Right ventricle myocardium inferior (tissue), 1 donor: ENCODE measurements at regions not wholly inside any gene's neighbourhood (a gene's known extent, or its start where the extent isn't known, plus 50 kb on each side); places are given as distances from the start of the nearest gene placed in this dataset.
"Not testable (repeated sequence)": the region's sequence is repeated elsewhere in the genome, so short reads cannot be mapped to it uniquely, and the experiment has no call there.

ENCODE experiments used
- ATAC-seq: fragments of 200-7000 bp; cut with Tn5 transposase; one replicate; pipeline ENCODE4 v1.9.1; 2020; ENCODE audit warnings: mild to moderate bottlenecking, moderate library complexity
- DNase-seq: peaks from one replicate; pipeline ENCODE4 v3.0.0; 2021; ENCODE audit errors: missing footprints
- intact Hi-C: fragments of 100-400 bp; cut with DNase I; formaldehyde crosslinking; loops from one replicate; pipeline ENCODE4 v1.11.0; 2022
- donor health status: DM: no; HTN: yes; CAD: no; lungs with severe emphysema.

DNA sequence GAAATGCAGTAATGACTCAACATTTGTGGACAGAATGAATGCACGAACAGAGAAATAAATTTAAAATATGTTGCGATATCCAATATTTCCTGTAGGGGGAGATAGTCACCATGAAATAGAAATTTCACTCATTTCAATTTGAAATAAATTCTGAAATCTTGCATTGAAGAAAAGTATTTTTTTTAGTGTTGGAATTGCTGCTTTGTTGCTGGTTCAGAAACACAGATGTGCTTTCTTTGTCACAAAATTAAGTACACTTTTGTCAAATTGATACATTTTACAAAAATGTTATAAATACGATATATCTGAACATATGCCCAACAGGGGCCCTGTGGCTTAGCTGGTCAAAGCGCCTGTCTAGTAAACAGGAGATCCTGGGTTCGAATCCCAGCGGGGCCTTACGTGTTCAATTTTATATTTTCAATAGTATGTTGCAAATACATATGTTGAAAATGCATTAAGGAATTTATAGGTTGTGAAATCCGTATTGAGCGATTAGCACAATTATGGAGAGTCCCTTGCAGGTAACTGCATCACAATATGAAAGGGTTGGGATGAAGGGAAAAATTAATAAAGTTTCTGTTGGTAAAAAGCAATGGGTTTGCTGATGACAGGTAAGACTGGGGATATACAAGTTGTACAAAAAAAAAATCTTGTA lies 85.4 kb upstream of the PRSS16 start:
- no peak for DNase-seq
- intact Hi-C loops, result loop anchor here (5.0 kb wide), 1 partner anchor 40 kb away; no protein-coding TSS in a partner anchor
- ATAC-seq, result no peak

DNA sequence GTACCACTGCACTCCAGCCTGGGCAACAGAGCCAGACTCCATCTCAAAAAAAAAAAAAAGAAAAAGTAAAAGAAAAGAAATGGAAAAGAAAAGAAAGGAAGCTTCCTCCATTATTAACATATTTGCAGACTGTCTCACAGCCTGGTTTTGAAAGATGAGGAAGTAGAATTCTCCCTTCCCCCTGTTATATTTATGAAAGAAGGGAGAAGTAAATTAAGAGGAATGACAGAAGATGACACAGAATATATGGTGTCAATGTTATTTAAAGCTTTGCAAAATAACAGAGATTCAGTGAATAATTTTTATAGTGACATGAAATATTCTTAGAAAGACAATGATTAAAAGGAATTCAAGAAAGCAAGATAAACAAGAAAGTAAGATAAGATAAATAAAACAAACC lies 83.7 kb upstream of the PRSS16 start:
- intact Hi-C loops, result loop anchor here (5.0 kb wide), 1 partner anchor 42 kb away; no protein-coding TSS in a partner anchor
- DNase-seq, result no peak
- no peak for ATAC-seq

DNA sequence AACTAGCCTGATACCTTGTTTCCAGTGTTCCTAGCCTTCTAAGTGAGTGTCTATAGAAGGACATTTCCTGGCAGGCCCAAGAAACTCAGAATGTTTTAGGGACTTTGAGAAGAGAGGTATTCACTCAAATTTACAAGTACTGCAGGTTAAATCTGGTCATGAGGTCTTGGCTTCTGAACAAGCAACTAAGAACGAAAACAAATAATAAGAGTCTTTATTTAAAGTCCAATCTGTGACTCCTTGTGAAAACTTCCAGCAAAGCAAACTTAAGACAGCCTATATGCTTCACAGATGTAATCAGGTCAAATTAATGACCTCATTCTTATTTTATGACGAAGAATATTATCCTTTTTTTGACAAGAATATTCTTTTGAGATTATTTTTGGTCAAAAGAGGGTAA lies 79.4 kb upstream of the PRSS16 start:
- intact Hi-C loops, result no loop called here
- no peak for ATAC-seq
- no peak for DNase-seq

DNA sequence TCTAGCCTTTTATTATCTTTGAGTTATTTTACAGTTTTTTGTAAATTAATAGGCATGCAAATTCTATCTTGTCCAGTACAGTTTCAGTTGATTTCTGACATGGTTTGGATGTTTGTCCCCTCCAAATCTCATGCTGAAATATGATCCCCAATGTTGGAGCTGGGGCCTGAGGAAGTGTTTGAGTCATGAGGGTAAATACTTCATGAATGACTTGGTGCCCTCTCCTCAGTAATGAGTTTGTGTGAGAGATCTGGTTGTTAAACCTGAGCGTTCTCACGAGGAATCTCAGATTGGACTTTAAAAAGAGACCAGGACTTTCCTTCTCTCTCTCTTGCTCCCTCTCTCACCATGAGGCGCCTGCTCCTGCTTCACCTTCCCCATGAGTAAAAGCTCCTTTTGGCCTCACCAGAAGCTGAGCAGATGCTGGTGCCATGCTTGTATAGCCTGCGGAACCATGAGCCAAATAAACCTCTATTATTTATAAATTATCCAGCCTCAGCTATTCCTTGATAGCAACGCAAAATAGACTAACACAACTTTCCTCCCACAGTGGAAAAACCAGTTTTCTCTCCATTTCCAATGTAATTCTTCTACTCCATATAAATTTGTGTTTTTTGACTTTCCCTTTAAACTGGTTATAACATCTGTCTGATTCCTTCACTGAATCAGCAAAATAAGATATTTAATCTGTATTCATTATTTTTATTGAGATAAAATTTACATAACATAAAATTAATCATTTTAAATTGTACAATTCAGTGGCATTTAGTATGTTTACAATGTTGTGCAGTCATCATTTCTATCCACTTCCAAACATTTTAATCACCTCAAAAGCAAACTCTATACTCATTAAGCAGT lies 78.7 kb upstream of the PRSS16 start:
- DNase-seq, result no peak
- ATAC-seq, result no peak
- intact Hi-C loops, result no loop called here

DNA sequence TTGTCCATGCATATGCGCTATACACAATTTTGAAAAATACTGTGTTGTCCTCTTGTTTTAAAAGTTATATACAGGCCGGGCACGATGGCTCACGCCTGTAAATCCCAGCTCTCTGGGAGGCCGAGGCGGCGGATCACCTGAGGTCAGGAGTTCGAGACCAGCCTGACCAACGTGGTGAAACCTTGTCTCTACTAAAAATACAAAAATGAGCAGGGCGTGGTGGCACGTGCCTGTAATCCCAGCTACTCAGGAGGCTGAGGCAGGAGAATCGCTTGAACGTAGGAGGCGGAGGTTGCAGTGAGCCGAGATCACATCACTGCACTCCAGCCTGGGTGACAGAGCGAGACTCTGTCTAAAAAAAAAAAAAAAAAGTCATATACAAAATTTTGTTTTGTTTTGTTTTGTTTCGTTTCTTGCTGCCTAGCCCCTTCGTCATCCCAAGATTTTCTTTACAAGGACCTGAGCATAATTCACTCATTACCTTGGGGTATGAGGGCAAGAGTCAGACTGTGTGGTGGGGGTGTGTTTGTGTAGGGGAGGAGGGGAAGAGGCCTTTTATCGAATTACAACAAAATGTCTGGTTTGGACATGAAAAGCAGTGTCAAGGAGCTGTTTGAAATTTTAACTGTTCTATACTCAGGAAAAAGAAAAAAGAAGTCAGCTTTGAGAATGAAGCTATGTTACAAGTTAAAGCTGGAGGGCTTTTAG lies 74.8 kb upstream of the PRSS16 start:
- not testable (repeated sequence) for ATAC-seq
- intact Hi-C loops, result loop anchor here (10.0 kb wide), 2 partner anchors 302 to 332 kb away; partner anchors contain the start of gene ZNF184

DNA sequence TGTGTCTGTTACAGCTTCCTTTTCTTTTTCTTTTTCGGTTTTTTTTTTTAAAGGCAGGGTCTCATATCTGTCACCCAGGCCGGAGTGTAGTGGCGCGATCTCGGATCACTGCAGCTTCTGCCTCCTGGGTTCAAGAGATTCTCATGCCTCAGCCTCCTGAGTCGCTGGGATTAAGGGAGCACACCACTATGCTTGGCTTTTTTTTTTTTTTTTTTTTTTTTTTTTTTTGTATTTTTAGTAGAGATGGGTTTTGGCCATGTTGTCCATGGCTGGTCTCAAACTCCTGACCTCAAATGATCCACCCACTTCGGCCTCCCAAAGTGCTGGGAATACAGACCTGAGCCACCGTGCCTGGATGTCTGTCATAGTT lies 74.3 kb upstream of the PRSS16 start:
- intact Hi-C loops, result loop anchor here (10.0 kb wide), 2 partner anchors 302 to 332 kb away; partner anchors contain the start of gene ZNF184
- not testable (repeated sequence) for ATAC-seq, DNase-seq

More for the DNA sequence above, 74.8 kb upstream of the PRSS16 start:
- DNase-seq, result not testable (repeated sequence)

DNA sequence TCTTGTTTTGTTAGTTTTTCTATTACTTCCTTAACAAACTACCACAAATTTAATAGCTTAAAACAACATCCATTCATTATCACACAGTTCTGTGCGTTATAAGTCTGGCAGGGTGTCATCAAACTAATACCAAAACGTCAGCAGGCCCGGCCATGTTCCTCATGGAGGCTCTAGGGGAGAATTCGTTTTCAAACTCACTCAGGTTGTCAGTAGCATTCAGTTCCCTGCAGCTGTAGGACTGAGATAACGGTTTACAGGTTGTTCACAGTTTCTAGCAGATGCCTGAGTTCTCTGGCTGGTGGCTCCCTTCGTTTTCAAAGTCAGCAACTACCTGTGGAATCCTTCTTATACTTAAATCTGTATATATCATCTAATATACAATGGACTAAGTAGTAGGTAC lies 72.5 kb upstream of the PRSS16 start:
- ATAC-seq (no peak), DNase-seq (no peak)
- intact Hi-C loops, result loop anchor here (5.0 to 10.0 kb wide), 4 partner anchors 300 to 727 kb away; partner anchors contain the start of gene ZNF184

DNA sequence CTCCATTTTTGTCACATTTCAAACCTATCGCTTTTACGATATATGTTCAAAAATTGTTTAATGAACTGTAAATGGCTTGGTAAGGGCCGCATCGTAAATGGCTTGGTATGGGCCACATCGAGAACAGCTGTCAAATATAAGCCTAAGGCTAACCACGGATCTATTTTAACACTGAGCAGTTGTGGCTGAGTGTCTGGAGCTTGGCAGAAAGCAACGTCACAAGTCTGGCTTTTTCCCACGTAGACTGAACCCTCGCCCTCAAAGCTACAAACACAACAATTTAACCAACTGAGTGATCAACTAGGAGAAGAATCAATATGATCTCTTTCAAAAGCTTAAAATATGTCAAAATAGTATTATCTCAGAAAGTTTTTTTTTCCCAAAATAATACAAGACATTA lies 71.4 kb upstream of the PRSS16 start:
- intact Hi-C loops, result loop anchor here (5.0 to 10.0 kb wide), 4 partner anchors 299 to 726 kb away; partner anchors contain the start of gene ZNF184
- DNase-seq (no peak), ATAC-seq (no peak)

DNA sequence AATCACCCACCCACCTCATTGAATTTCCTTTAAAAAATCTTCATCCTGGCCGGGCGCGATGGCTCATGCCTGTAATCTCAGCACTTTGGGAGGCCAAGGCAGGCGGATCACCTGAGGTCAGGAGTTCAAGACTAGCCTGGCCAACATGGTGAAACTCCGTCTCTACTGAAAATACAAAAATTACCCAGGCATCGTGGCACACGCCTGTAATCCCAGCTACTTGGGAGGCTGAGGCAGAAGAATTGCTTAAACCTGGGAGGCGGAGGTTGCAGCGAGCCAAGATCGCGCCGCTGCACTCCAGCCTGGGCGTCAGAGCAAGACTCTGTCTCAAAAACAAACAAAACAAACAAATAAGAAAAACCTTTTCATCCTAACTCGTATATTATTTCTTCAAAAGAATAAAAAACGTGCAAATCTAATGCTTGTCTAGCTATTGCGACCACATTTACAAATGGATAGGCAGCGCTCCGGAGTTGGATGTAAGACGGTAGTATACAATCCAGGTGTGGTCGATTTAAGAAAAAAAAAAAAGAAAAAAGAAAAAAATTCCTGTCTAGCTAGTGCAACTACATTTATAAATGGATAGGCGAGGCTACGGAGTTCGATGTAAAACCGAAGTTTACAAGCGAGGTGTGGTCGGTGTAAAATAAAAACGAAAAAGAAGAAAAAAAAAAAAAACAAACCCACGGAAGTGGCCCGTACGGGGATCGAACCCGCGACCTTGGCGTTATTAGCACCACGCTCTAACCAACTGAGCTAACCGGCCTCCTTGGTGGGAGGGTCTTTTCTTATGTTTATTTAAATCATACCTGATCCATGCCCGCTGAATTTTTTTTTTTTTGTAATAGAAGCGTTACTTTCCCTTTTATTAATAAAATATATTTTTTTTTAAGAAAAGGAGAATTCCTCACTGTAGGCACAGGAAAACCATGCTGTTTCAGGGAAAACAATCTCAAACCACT lies 70.7 kb upstream of the PRSS16 start:
- DNase-seq, result peak; percentile 70
- peak; percentile 88 for ATAC-seq
- intact Hi-C loops, result loop anchor here (5.0 to 10.0 kb wide), 4 partner anchors 298 to 725 kb away; partner anchors contain the start of gene ZNF184

DNA sequence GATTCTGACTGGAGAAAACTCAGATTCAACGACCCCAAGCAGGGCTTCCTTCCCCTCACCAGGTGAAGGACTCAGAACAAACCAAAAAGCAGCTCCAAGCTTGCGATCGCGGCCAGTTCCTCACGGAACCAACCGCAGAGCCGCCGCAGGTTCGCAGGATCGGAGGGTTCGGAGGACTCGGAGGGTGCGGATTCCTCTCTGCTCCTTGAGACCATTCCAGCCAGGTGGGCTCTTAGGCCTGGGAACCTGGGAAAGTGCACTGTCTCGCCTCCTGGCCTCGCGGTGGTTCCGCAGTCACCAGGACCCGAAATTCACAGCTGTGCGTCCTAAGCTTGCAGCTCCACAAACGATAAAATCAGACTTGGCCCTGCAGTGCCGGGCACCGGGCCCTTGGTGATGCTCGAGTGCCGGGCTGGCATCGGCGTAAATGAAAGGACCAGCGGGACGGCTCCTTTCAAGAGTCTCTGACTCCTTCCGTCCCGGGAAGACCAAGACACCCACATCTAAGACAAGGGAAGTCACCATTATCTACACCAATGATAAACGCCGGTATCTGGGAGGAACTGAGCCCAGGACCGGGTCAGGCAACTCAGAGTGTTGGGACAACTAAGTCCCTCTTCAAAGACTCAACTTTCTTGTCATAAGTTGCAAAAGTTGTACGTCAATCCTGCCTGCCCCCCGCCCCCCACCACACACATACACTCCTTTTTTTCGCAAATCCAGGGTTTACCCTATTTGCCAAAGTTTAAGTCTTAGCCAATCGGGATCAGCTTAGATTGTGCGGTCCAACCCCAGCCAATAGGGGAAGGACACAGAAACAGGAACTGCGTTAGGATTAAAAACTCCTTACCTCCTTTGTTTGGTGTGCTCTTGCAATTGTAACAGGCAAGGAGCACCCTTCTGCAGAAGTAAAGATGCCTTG lies 69.8 kb upstream of the PRSS16 start:
- peak; percentile 81 for ATAC-seq
- DNase-seq, result peak; percentile 87
- intact Hi-C loops, result loop anchor here (5.0 to 10.0 kb wide), 4 partner anchors 297 to 725 kb away; partner anchors contain the start of gene ZNF184

DNA sequence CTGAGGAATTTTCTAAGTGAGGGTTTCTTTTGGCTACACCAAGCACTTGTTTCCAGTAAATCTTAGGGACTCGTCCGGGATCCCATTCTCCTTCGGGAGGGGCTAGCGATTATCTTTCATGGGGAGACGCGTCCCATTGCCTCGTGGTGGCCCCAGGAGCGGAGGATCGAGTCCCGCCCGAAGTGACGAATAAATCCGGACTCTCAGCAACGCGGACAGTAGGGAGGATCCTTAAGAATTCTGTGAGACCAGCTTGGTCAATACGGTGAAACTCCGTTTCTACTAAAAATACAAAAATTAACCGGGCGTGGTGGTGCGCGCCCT lies 69.1 kb upstream of the PRSS16 start:
- intact Hi-C loops, result loop anchor here (5.0 to 10.0 kb wide), 4 partner anchors 296 to 724 kb away; partner anchors contain the start of gene ZNF184
- ATAC-seq, result no peak
- no peak for DNase-seq

DNA sequence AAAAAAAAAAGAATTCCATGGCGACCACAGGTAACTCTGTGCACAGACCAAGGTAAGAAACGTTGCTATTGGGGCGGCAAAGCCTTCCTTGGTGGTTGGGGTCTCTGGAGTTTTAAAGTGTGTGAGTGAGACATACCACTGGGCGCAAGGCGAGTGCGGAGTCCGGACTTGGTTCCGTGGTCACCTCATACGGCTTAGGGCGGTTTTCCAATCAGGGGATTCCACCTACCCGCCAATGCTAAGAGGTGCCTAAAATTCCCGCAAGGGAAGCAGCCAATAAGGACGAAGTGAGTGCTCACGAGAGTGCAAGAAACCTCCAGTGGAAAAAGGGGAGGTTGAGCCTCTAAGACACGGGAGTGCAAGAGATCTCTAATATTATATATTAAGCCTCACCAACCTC lies 68.6 kb upstream of the PRSS16 start:
- intact Hi-C loops, result loop anchor here (5.0 to 10.0 kb wide), 4 partner anchors 296 to 723 kb away; partner anchors contain the start of gene ZNF184
- ATAC-seq, result no peak

DNA sequence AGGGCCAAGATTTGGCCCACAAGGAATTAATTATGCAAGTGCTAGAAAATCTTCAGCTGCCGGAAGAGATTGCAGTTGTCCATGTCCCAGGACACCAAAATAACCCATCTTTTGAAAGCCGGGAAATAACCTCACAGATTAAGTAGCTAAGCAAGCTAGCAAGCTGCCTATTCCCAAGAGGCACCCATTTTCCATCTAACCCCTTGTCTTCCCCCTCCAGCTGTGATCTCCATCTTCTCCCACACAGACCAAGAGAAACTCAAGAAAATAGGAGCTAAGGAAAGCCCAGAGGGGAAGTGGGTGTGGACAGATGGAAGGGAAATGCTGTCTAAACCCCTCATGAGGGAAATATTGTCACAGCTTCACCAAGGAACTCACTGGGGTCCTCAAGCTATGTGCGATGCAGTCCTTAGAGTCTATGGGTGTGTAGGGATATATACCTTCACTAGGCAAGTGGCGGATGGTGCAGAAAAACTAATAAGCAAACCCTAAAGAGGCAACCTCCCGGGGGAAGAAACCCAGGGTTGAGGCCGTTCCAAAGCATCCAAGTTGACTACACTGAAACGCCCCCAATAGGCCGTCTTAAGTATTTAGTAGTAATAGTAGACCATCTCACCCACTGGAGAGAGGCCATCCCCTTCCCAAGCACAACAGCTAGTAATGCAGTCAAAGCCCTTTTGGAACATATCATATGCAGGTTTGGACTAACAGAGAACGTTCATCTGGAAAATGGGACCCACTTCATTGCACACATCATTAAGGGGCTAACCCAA lies 64.3 kb upstream of the PRSS16 start:
- intact Hi-C loops, result no loop called here
- DNase-seq (no peak), ATAC-seq (peak; percentile 23)

More for the DNA sequence above, 68.6 kb upstream of the PRSS16 start:
- DNase-seq, result no peak

DNA sequence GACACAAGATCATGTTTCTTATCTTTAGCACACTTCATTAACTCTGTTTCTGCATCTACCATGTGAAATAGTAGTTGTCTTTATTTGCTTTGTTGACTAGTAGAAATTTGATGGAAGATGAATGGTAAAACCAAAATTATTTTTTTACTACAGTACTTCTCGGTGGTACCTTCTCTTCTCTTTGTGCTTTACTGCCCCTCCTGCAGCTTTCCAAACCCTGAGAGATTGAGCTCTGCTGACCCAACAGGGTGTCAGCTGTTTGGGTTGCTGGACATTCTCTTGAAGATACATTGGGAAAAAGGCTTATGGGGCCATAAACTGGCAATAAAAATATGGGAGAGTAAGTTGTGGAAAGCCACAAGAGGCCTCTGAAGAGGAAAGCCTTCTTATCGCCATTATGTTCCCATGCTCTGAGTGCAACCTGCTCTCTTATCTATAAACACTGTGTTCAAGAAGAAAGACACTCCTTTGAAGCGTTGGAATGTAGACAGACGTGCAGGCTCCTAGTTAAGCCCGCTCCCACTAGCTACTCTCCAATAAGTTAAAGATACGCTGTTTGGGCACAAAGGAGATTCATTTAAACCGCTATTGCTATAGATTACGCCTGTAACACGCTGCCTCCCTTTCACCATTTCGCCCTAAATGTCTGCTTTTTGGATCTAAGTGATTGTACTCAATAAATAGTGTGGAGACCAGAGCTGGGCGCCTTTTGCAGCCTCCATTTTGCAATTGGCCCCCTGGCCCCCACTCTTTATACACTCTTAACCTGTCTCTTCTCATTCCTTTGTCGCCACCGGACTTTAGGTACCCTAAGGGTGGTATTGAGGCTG lies 60.1 kb upstream of the PRSS16 start:
- no peak for ATAC-seq

More for the DNA sequence above, 60.1 kb upstream of the PRSS16 start:
- intact Hi-C loops, result no loop called here
- no peak for DNase-seq
